ENCODE measurements at regions not wholly inside any gene's neighbourhood (a gene's known extent, or its start where the extent isn't known, plus 50 kb on each side); places are given as distances from the start of the nearest gene placed in this dataset.
A peak's percentile ranks its signal among the peaks of the same experiment; 100 is the strongest.

DNA sequence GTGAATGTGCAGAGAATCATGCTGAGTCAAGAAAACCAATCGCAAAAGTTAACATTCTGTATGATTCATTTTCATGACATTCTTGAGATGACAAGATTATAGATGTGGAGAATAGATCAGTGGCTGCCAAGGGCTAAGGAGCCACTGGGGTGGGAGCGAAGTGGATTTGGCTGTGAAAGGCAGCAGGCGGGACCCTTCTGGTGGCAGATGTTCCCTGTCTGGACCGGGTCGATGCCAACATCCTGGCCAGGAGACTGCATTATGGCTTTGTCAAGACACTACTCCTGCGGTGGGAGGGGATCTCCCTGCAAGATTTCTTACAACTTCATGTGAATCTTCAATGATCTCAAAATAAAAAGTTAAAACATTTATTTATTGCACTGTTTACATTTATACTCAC lies 427.9 kb downstream of the GALR1 start:
- H3K27me3 Mint-ChIP-seq = peaks cover 1 to 32% (median 17%) of the 10 kb centered on the region in 5 donors
- CTCF ChIA-PET = no interaction called here

DNA sequence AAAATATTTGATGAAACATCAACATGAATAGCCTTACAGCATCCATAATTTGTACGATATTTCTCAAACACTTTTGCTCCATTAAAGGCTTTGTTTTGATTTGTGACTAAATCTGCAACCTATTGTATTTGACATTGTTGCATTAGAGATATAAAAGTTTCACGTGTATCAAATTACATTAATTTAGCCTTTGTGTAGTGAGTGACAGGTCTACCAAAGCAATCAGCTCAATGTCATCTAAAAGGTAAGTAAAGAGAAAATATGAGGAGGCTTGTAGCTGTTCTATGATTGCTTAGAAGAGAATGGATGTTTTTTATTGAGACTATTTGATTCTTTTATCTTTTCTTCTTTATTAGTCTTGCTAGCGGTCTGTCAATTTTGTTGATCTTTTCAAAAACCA lies 430.2 kb downstream of the GALR1 start:
- H3K4me1 ChIP-seq (ENCODE audit: control insufficient read depth in 2 of 2, insufficient read depth in 2 of 2, low read length in 2 of 2) = no peaks in the 10 kb centered on the region
- H3K9me3 Mint-ChIP-seq = no peaks in the 10 kb centered on the region
- no peaks in the 10 kb centered on the region for H3K9me3 ChIP-seq (ENCODE audit: control insufficient read depth in 2 of 3, low read length in 3 of 3)
- peaks cover 0 to 7% (median 2%) of the 10 kb centered on the region in 7 donors for H3K4me1 Mint-ChIP-seq
- ChIA-PET CTCF (no interaction called here), POLR2A (no interaction called here)
- no peak overlapping the region for H3K4me3 ChIP-seq (ENCODE audit: low read length)
- H3K36me3 Mint-ChIP-seq = no peaks in the 10 kb centered on the region
- H3K27me3 ChIP-seq (ENCODE audit: control insufficient read depth in 2 of 2, insufficient read depth in 2 of 2, low read length in 2 of 2) = no peaks in the 10 kb centered on the region
- intact Hi-C loops (cut with micrococcal nuclease) = no loop called here
- H3K27ac Mint-ChIP-seq = no peak overlapping the region
- H3K27me3 Mint-ChIP-seq = peaks cover 0 to 20% (median 17%) of the 10 kb centered on the region in 5 donors
- no peaks in the 10 kb centered on the region for H3K36me3 ChIP-seq (ENCODE audit: control insufficient read depth in 2 of 3, insufficient read depth in 3 of 3, low read length in 3 of 3)
- ATAC-seq (no peak), DNase-seq (no peak)
- no peak overlapping the region for H3K4me3 Mint-ChIP-seq
- H3K27ac ChIP-seq (ENCODE audit: low read depth, low read length) = no peak overlapping the region

More for the DNA sequence above, 427.9 kb downstream of the GALR1 start:
- Histone ChIP-seq H3K27me3 (ENCODE audit: control insufficient read depth in 2 of 2, insufficient read depth in 2 of 2, low read length in 2 of 2) (no peaks in the 10 kb centered on the region), H3K36me3 (ENCODE audit: control insufficient read depth in 2 of 3, insufficient read depth in 3 of 3, low read length in 3 of 3) (no peaks in the 10 kb centered on the region), H3K4me3 (ENCODE audit: low read length) (no peak overlapping the region), H3K9me3 (ENCODE audit: control insufficient read depth in 2 of 3, low read length in 3 of 3) (no peaks in the 10 kb centered on the region), H3K27ac (ENCODE audit: low read depth, low read length) (no peak overlapping the region), H3K4me1 (ENCODE audit: control insufficient read depth in 2 of 2, insufficient read depth in 2 of 2, low read length in 2 of 2) (no peaks in the 10 kb centered on the region)
- Mint-ChIP-seq H3K36me3 (no peaks in the 10 kb centered on the region), H3K9me3 (peaks cover 0 to 8% (median 0%) of the 10 kb centered on the region in 11 donors), H3K4me1 (peaks cover 0 to 7% (median 2%) of the 10 kb centered on the region in 7 donors), H3K27ac (peak overlapping the region in 1 of 9 donors; percentile 33), H3K4me3 (no peak overlapping the region)
- POLR2A ChIA-PET = no interaction called here
- ATAC-seq (no peak), DNase-seq (no peak)
- intact Hi-C loops (cut with micrococcal nuclease) = no loop called here

- Mint-ChIP-seq H3K27ac (no peak overlapping the region), H3K36me3 (no peaks in the 10 kb centered on the region), H3K27me3 (peaks cover 5 to 41% (median 25%) of the 10 kb centered on the region in 5 donors), H3K4me1 (no peaks in the 10 kb centered on the region), H3K9me3 (no peaks in the 10 kb centered on the region), H3K4me3 (no peak overlapping the region)
- ChIA-PET POLR2A (no interaction called here), CTCF (no interaction called here)
- ATAC-seq (no peak), DNase-seq (no peak)
- no peaks in the 10 kb centered on the region for H3K4me1 ChIP-seq (ENCODE audit: control insufficient read depth in 2 of 2, insufficient read depth in 2 of 2, low read length in 2 of 2)
- H3K9me3 ChIP-seq (ENCODE audit: control insufficient read depth in 2 of 3, low read length in 3 of 3) = no peaks in the 10 kb centered on the region
- no peaks in the 10 kb centered on the region for H3K27me3 ChIP-seq (ENCODE audit: control insufficient read depth in 2 of 2, insufficient read depth in 2 of 2, low read length in 2 of 2)
- H3K27ac ChIP-seq (ENCODE audit: low read depth, low read length) = no peak overlapping the region
- intact Hi-C loops (cut with micrococcal nuclease) = loop anchor here in 1 of 2 donors (5.0 kb wide), 1 partner anchor 823 kb away; no protein-coding TSS in a partner anchor
- no peaks in the 10 kb centered on the region for H3K36me3 ChIP-seq (ENCODE audit: control insufficient read depth in 2 of 3, insufficient read depth in 3 of 3, low read length in 3 of 3)
- no peak overlapping the region for H3K4me3 ChIP-seq (ENCODE audit: low read length)
Observed at GRCh38 chr18:77700051-77700450, 450.4 kb downstream of the GALR1 start.

DNA sequence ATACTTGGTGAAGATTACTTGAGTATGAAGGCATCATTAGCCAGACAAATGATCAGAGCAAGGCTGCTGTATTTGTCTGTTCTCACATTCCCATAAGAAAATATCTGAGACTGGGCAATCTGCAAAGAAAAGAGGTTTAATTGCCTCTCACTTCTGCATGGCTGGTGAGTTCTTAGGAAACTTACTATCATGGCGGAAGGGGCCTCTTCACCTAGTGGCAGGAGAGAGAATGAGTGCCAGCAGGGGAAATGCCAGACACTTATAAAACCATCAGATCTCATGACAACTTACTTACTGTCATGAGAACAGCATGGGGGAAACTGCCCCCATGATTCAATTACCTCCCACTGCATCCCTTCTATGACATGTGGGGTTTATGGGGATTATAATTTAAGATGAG lies 452.3 kb downstream of the GALR1 start:
- no peaks in the 10 kb centered on the region for H3K9me3 ChIP-seq (ENCODE audit: control insufficient read depth in 2 of 3, low read length in 3 of 3)
- CTCF ChIA-PET = no interaction called here
- no peak for DNase-seq
- H3K4me1 Mint-ChIP-seq = no peaks in the 10 kb centered on the region
- POLR2A ChIA-PET = no interaction called here
- intact Hi-C loops (cut with micrococcal nuclease) = loop anchor here in 1 of 2 donors (5.0 kb wide), 1 partner anchor 825 kb away; no protein-coding TSS in a partner anchor
- H3K4me1 ChIP-seq (ENCODE audit: control insufficient read depth in 2 of 2, insufficient read depth in 2 of 2, low read length in 2 of 2) = no peaks in the 10 kb centered on the region
- H3K27ac Mint-ChIP-seq = no peak overlapping the region
- peaks cover 5 to 49% (median 30%) of the 10 kb centered on the region in 5 donors for H3K27me3 Mint-ChIP-seq
- H3K27me3 ChIP-seq (ENCODE audit: control insufficient read depth in 2 of 2, insufficient read depth in 2 of 2, low read length in 2 of 2) = no peaks in the 10 kb centered on the region
- no peak overlapping the region for H3K27ac ChIP-seq (ENCODE audit: low read depth, low read length)
- peaks cover 0 to 2% (median 0%) of the 10 kb centered on the region in 11 donors for H3K9me3 Mint-ChIP-seq
- no peaks in the 10 kb centered on the region for H3K36me3 Mint-ChIP-seq
- no peak overlapping the region for H3K4me3 ChIP-seq (ENCODE audit: low read length)
- H3K4me3 Mint-ChIP-seq = no peak overlapping the region
- no peak for ATAC-seq
- no peaks in the 10 kb centered on the region for H3K36me3 ChIP-seq (ENCODE audit: control insufficient read depth in 2 of 3, insufficient read depth in 3 of 3, low read length in 3 of 3)

GRCh38 chr18:77702686-77703085 lies 453.0 kb downstream of the GALR1 start:
- intact Hi-C loops (cut with micrococcal nuclease) = loop anchor here in 1 of 2 donors (5.0 kb wide), 1 partner anchor 825 kb away; no protein-coding TSS in a partner anchor
- POLR2A ChIA-PET = no interaction called here
- H3K27me3 Mint-ChIP-seq = peaks cover 5 to 49% (median 37%) of the 10 kb centered on the region in 5 donors

GRCh38 chr18:77705301-77705700 lies 455.7 kb downstream of the GALR1 start:
- Histone ChIP-seq H3K27ac (ENCODE audit: low read depth, low read length) (no peak overlapping the region), H3K9me3 (ENCODE audit: control insufficient read depth in 2 of 3, low read length in 3 of 3) (no peaks in the 10 kb centered on the region), H3K36me3 (ENCODE audit: control insufficient read depth in 2 of 3, insufficient read depth in 3 of 3, low read length in 3 of 3) (no peaks in the 10 kb centered on the region), H3K4me3 (ENCODE audit: low read length) (no peak overlapping the region), H3K4me1 (ENCODE audit: control insufficient read depth in 2 of 2, insufficient read depth in 2 of 2, low read length in 2 of 2) (no peaks in the 10 kb centered on the region), H3K27me3 (ENCODE audit: control insufficient read depth in 2 of 2, insufficient read depth in 2 of 2, low read length in 2 of 2) (peaks cover 0 to under 1% of the 10 kb centered on the region in 2 donors)
- intact Hi-C loops (cut with micrococcal nuclease) = no loop called here
- Mint-ChIP-seq H3K4me3 (no peak overlapping the region), H3K4me1 (no peaks in the 10 kb centered on the region), H3K27me3 (peaks cover 5 to 55% (median 44%) of the 10 kb centered on the region in 5 donors), H3K36me3 (no peaks in the 10 kb centered on the region), H3K27ac (no peak overlapping the region), H3K9me3 (peaks cover 0 to 5% (median 0%) of the 10 kb centered on the region in 11 donors)
- ChIA-PET POLR2A (no interaction called here), CTCF (no interaction called here)
- DNase-seq (no peak), ATAC-seq (no peak)

More at GRCh38 chr18:77702686-77703085, 453.0 kb downstream of the GALR1 start:
- Histone ChIP-seq H3K27me3 (ENCODE audit: control insufficient read depth in 2 of 2, insufficient read depth in 2 of 2, low read length in 2 of 2) (no peaks in the 10 kb centered on the region), H3K27ac (ENCODE audit: low read depth, low read length) (no peak overlapping the region), H3K9me3 (ENCODE audit: control insufficient read depth in 2 of 3, low read length in 3 of 3) (no peaks in the 10 kb centered on the region), H3K36me3 (ENCODE audit: control insufficient read depth in 2 of 3, insufficient read depth in 3 of 3, low read length in 3 of 3) (no peaks in the 10 kb centered on the region), H3K4me3 (ENCODE audit: low read length) (no peak overlapping the region), H3K4me1 (ENCODE audit: control insufficient read depth in 2 of 2, insufficient read depth in 2 of 2, low read length in 2 of 2) (no peaks in the 10 kb centered on the region)
- CTCF ChIA-PET = interaction anchor here (0.7 kb wide), 1 partner anchor 982 kb away, joined by 3 read pairs; no protein-coding TSS in a partner anchor
- Mint-ChIP-seq H3K4me3 (no peak overlapping the region), H3K36me3 (no peaks in the 10 kb centered on the region), H3K27ac (no peak overlapping the region), H3K4me1 (no peaks in the 10 kb centered on the region), H3K9me3 (peaks cover 0 to 5% (median 0%) of the 10 kb centered on the region in 11 donors)
- DNase-seq (peak in 4 of 9 donors; percentile 0 to 16 (median 6)), ATAC-seq (no peak)

DNA sequence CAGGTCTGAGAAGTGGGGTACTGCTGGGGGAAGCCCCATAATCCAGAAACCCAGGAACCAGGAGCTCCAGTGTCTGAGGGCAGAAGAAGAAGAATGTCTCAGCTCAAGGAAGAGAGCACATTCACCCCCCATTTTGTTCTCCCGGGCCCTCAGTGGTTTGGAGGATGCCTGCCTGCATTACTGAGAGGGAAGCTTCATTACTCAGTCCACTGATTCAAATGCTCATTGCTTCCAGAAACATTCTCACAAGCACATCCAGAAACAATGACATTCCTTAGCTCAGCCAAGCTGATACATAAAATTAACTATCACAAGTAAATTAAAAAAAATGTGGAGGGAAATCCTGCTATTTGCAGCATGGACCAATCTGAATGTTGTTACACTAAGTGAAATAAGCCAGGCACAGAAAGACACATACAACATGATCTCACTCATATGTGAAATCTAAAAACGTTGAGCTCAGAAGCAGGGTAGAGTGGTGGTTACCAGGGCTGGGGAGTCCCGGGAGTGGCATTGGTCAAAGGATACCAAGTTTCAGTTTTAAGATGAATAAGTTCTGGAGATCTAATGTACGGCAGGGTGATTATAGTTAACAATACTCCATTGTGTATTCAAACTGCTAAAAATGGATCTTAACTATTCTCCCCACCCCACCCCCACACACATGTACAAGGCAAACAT lies 459.3 kb downstream of the GALR1 start:
- CTCF ChIA-PET = no interaction called here
- no peaks in the 10 kb centered on the region for H3K36me3 Mint-ChIP-seq
- DNase-seq = no peak
- Histone ChIP-seq H3K4me3 (ENCODE audit: low read length) (no peak overlapping the region), H3K27me3 (ENCODE audit: control insufficient read depth in 2 of 2, insufficient read depth in 2 of 2, low read length in 2 of 2) (peaks cover 0 to 5% of the 10 kb centered on the region in 2 donors), H3K36me3 (ENCODE audit: control insufficient read depth in 2 of 3, insufficient read depth in 3 of 3, low read length in 3 of 3) (no peaks in the 10 kb centered on the region), H3K4me1 (ENCODE audit: control insufficient read depth in 2 of 2, insufficient read depth in 2 of 2, low read length in 2 of 2) (no peaks in the 10 kb centered on the region), H3K9me3 (ENCODE audit: control insufficient read depth in 2 of 3, low read length in 3 of 3) (no peaks in the 10 kb centered on the region), H3K27ac (ENCODE audit: low read depth, low read length) (no peak overlapping the region)
- H3K9me3 Mint-ChIP-seq = peaks cover 0 to 5% (median 0%) of the 10 kb centered on the region in 11 donors
- peaks cover 0 to 43% (median 32%) of the 10 kb centered on the region in 5 donors for H3K27me3 Mint-ChIP-seq
- no peak overlapping the region for H3K4me3 Mint-ChIP-seq
- POLR2A ChIA-PET = no interaction called here
- ATAC-seq = no peak
- no peak overlapping the region for H3K27ac Mint-ChIP-seq
- intact Hi-C loops (cut with micrococcal nuclease) = no loop called here
- no peaks in the 10 kb centered on the region for H3K4me1 Mint-ChIP-seq
